Common myeloid progenitor, CD34-positive (primary cell): ENCODE measurements at regions not wholly inside any gene's neighbourhood (a gene's known extent, or its start where the extent isn't known, plus 50 kb on each side); places are given as distances from the start of the nearest gene placed in this dataset.
A peak's percentile ranks its signal among the peaks of the same experiment; 100 is the strongest.

Source experiments
- CTCF ChIA-PET: fragments of 350-600 bp; sonication (Branson Sonifier 250); formaldehyde crosslinking; loops from one replicate; lab custom pipeline; 2021; ENCODE audit warnings: antibody characterized with exemption; lab: Charles Lee
- POLR2A ChIA-PET: fragments of 350-600 bp; sonication (Branson Sonifier 250); formaldehyde crosslinking; loops from one replicate; lab custom pipeline; 2021; ENCODE audit warnings: antibody characterized with exemption; lab: Charles Lee
- DNase-seq, 3 donors: peaks; one replicate each; pipeline versions ENCODE4 v3.0.0 to v3.0.0-alpha.2; 2013
- H3K27ac ChIP-seq, 2 experiments: 1 replicate in 1 of 2; 2 replicates in 1 of 2; pipeline ENCODE4 v1.7.0; 2013; ENCODE audit warnings: inconsistent platforms in 2 of 2, low read length in 2 of 2, mild to moderate bottlenecking in 2 of 2, low read depth in 1 of 2, moderate library complexity in 1 of 2; ENCODE audit not compliant: severe bottlenecking in 2 of 2, insufficient read depth in 1 of 2, poor library complexity in 1 of 2
- H3K27me3 ChIP-seq, 5 experiments: replicated peaks in 2 of 5; 1 replicate in 3 of 5; 2 replicates in 2 of 5; pipeline versions ENCODE4 v1.6.1 to v1.7.0; 2013; ENCODE audit warnings: low read length in 4 of 5, mild to moderate bottlenecking in 2 of 5, moderate library complexity in 2 of 5, inconsistent platforms in 1 of 5; ENCODE audit not compliant: insufficient read depth in 5 of 5, control insufficient read depth in 4 of 5
- H3K36me3 ChIP-seq, 4 experiments: 1 replicate in 2 of 4; 2 replicates in 2 of 4; pipeline versions ENCODE4 v1.6.1 to v1.7.0; 2013; ENCODE audit warnings: low read length in 3 of 4, control low read depth in 1 of 4, mild to moderate bottlenecking in 1 of 4; ENCODE audit not compliant: control insufficient read depth in 4 of 4, insufficient read depth in 4 of 4
- H3K4me1 ChIP-seq, 4 experiments: 1 replicate in 3 of 4; 2 replicates in 1 of 4; pipeline versions ENCODE4 v1.6.1 to v1.7.1; 2013; ENCODE audit warnings: low read length in 3 of 4, mild to moderate bottlenecking in 3 of 4, control low read depth in 1 of 4, inconsistent platforms in 1 of 4, moderate library complexity in 1 of 4; ENCODE audit not compliant: control insufficient read depth in 4 of 4, insufficient read depth in 4 of 4; ENCODE audit errors: control extremely low read depth in 1 of 4
- H3K4me3 ChIP-seq, 7 experiments: 1 replicate in 4 of 7; 2 replicates in 3 of 7; pipeline versions ENCODE4 v1.5.1 to v1.7.0; 2013; ENCODE audit warnings: mild to moderate bottlenecking in 7 of 7, low read length in 6 of 7, moderate library complexity in 6 of 7, inconsistent platforms in 2 of 7, low read depth in 2 of 7, control low read depth in 1 of 7; ENCODE audit not compliant: insufficient read depth in 4 of 7, control insufficient read depth in 1 of 7; ENCODE audit errors: extremely low read depth in 1 of 7
- H3K9me3 ChIP-seq, 5 experiments: 1 replicate in 4 of 5; 2 replicates in 1 of 5; pipeline versions ENCODE4 v1.6.1 to v1.7.1; 2013; ENCODE audit warnings: low read length in 4 of 5, mild to moderate bottlenecking in 2 of 5, inconsistent platforms in 1 of 5, low read depth in 1 of 5, moderate library complexity in 1 of 5; ENCODE audit not compliant: control insufficient read depth in 4 of 5, insufficient read depth in 2 of 5; ENCODE audit errors: control extremely low read depth in 1 of 5
- WGBS: methylation state at CpG from one replicate; pipeline ENCODE4 v1.1.5; 2013; ENCODE audit not compliant: insufficient coverage; 5-methylcytosine and 5-hydroxymethylcytosine counted together

DNA sequence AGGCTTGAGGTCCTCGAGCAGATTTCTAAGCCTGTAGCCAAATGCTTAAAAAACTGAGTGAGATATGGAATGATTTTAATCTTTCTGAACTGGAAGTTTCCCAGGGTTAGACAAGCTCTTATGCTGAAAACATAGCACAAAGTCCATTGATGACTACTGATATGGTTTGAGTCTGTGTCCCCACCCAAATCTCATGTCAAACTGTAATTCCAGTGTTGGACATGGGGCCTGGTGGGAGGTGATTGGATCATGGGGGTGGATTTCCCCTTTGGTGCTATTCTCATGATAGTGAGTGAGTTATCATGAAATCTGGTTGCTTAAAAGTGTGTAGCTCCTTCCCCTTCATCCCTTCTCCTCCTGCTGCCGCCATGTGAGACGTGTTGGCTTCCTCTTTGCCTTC is 454.9 kb downstream of the SPRY1 start:
- POLR2A ChIA-PET = no interaction called here
- WGBS = 100% methylated on average over 3 of the region's 3 CpGs

GRCh38 chr4:123853651-123854050 is 457.1 kb downstream of the SPRY1 start:
- Histone ChIP-seq H3K9me3 (no peaks in the 10 kb centered on the region), H3K4me1 (peaks cover 0 to 11% (median 3%) of the 10 kb centered on the region in 4 experiments), H3K27ac (no peak overlapping the region), H3K36me3 (no peaks in the 10 kb centered on the region), H3K4me3 (no peak overlapping the region), H3K27me3 (no peaks in the 10 kb centered on the region)
- CTCF ChIA-PET = interaction anchor here (1.3 kb wide), 1 partner anchor 233 kb away, joined by 3 read pairs; no protein-coding TSS in a partner anchor
- POLR2A ChIA-PET = no interaction called here
- no peak for DNase-seq
- 100% methylated on average over 1 of the region's 3 CpGs for WGBS

More for the DNA sequence above, 454.9 kb downstream of the SPRY1 start:
- no peak for DNase-seq
- no peaks in the 10 kb centered on the region for H3K36me3 ChIP-seq
- CTCF ChIA-PET = no interaction called here
- H3K4me1 ChIP-seq = peaks cover 0 to 3% (median 0%) of the 10 kb centered on the region in 4 experiments
- no peak overlapping the region for H3K4me3 ChIP-seq
- no peaks in the 10 kb centered on the region for H3K27me3 ChIP-seq
- H3K27ac ChIP-seq = no peak overlapping the region
- no peaks in the 10 kb centered on the region for H3K9me3 ChIP-seq

DNA sequence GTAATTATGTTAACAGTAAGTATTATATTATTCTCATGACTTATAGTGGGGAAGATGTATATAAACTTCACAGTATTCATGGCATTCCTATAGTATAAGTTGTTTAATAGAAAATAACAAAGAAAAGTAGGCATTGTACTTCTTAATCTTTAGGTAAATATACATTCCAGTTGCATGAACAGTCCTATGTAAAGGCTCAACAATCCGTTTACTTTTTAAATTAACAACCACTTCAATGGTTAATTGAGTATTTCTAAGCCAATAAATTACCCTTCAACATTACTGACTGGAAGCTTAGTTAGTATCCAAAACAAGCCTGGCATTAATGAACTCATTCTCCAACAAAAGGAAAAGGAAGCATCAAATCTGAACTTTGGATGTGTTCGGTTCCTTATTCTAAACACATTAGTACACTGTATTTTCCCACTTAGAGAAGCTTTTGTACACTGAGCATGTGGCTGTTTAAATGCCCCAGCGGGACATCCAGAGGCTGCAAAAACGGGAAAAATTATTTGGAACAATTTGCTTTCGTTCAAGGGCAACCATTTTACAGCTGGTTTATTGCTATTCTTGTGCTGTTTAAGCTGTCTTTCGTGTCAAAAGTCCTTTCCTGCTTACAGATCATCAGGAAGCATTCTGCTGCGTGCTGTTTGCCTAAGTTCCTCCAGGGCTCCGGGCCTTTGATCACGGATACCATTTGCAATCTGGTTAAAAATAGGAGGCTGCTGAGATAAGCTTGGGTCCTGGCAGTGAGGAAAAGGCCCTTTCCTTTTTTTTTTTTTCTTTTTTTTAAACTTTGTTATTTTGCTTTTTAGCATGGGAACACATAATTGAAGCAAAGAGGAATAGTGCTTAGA is 460.3 kb downstream of the SPRY1 start:
- no peaks in the 10 kb centered on the region for H3K36me3 ChIP-seq
- no peak overlapping the region for H3K27ac ChIP-seq
- H3K27me3 ChIP-seq = no peaks in the 10 kb centered on the region
- ChIA-PET POLR2A (interaction anchor here (0.6 kb wide), 2 partner anchors 677 to 918 kb away, joined by 3 to 13 read pairs; no protein-coding TSS in a partner anchor), CTCF (interaction anchor here (0.7 kb wide), 1 partner anchor 1376 kb away, joined by 3 read pairs; no protein-coding TSS in a partner anchor)
- H3K9me3 ChIP-seq = no peaks in the 10 kb centered on the region
- H3K4me1 ChIP-seq = peaks cover 0 to 11% (median 3%) of the 10 kb centered on the region in 4 experiments
- H3K4me3 ChIP-seq = peak overlapping the region in 5 of 7 experiments; percentile 33 to 67 (median 55)
- DNase-seq = peak; percentile 32 to 73 (median 59)
- 7% methylated on average over 7 of the region's 9 CpGs for WGBS

DNA sequence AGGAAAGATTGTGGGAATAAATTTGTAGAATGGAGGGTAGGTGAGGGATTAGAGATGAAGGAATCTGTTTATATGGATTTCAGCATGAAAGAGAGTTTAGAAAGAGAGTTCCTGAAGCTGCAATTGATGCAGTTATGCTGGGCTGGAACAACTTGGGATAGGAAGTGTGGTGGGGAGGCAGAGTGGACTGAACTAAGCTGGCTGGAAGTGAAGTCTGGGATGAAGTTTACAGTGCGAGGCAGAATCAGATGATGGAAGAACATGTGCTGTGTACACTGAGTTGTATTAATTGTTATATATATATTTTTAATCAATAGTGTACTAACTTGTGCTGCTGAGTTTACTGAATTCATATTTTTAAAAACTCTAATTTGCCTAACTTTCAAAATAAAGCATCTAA is 461.9 kb downstream of the SPRY1 start:
- CTCF ChIA-PET = interaction anchor here (0.8 kb wide), 1 partner anchor 82 kb away, joined by 3 read pairs; no protein-coding TSS in a partner anchor
- Histone ChIP-seq H3K4me3 (no peak overlapping the region), H3K4me1 (peaks cover 0 to 11% (median 3%) of the 10 kb centered on the region in 4 experiments), H3K27me3 (no peaks in the 10 kb centered on the region), H3K9me3 (no peaks in the 10 kb centered on the region), H3K36me3 (no peaks in the 10 kb centered on the region), H3K27ac (no peak overlapping the region)
- no CpG with 5 or more reads among the region's 1 CpG for WGBS
- POLR2A ChIA-PET = no interaction called here
- no peak for DNase-seq

GRCh38 chr4:123862812-123863211 is 466.2 kb downstream of the SPRY1 start:
- no peak overlapping the region for H3K27ac ChIP-seq
- no peak for DNase-seq
- ChIA-PET CTCF (no interaction called here), POLR2A (no interaction called here)
- no peak overlapping the region for H3K4me3 ChIP-seq
- H3K27me3 ChIP-seq = no peaks in the 10 kb centered on the region
- no peaks in the 10 kb centered on the region for H3K4me1 ChIP-seq
- no peaks in the 10 kb centered on the region for H3K36me3 ChIP-seq
- WGBS = 100% methylated on average over 3 of the region's 4 CpGs
- H3K9me3 ChIP-seq = no peaks in the 10 kb centered on the region

- POLR2A ChIA-PET = no interaction called here
- WGBS = 84% methylated on average over 2 of the region's 2 CpGs
Measured at GRCh38 chr4:123866796-123867195, 470.2 kb downstream of the SPRY1 start.

GRCh38 chr4:123867910-123868587 is 471.5 kb downstream of the SPRY1 start:
- H3K27ac ChIP-seq = no peak overlapping the region
- no peaks in the 10 kb centered on the region for H3K9me3 ChIP-seq
- ChIA-PET POLR2A (no interaction called here), CTCF (no interaction called here)
- DNase-seq = no peak
- H3K4me1 ChIP-seq = no peaks in the 10 kb centered on the region
- no peaks in the 10 kb centered on the region for H3K36me3 ChIP-seq
- no peaks in the 10 kb centered on the region for H3K27me3 ChIP-seq
- no peak overlapping the region for H3K4me3 ChIP-seq

More at GRCh38 chr4:123866796-123867195, 470.2 kb downstream of the SPRY1 start:
- no peak overlapping the region for H3K27ac ChIP-seq
- H3K9me3 ChIP-seq = no peaks in the 10 kb centered on the region
- no peaks in the 10 kb centered on the region for H3K36me3 ChIP-seq
- H3K4me1 ChIP-seq = no peaks in the 10 kb centered on the region
- no peak overlapping the region for H3K4me3 ChIP-seq
- no peak for DNase-seq
- no peaks in the 10 kb centered on the region for H3K27me3 ChIP-seq
- CTCF ChIA-PET = no interaction called here
